ENCODE measurements at regions not wholly inside any gene's neighbourhood (a gene's known extent, or its start where the extent isn't known, plus 50 kb on each side); places are given as distances from the start of the nearest gene placed in this dataset.

DNA sequence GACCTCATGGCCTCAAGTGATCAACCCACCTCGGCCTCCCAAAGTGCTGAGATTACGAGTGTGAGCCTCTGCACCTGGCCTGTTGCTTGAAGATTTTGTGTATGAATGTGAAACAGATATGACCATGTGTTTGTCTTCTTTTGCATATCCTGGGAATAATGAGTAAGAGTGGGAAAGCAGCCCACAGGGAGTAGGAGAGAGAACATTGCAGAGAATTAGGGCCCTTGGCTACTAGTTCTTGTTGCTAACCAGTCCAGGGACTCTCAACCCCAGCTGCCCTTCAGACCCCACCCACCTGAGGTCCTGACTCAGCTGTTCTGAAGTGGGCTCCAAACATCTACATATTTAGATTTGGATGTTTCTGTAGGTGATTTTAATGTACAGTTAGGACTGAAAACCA is 125.5 kb downstream of the MTX3 start:
- TF ChIP-seq GATA2 (IDR thresholded peaks at IDR 0.05; ENCODE audit: low read depth, low read length) = no peak
- no peak for TF ChIP-seq GATA3 (IDR thresholded peaks at IDR 0.05; ENCODE audit: low read depth, low read length)

All from SH-SY5Y (cell line).